Urinary bladder (tissue), 3 donors: ENCODE measurements at regions not wholly inside any gene's neighbourhood (a gene's known extent, or its start where the extent isn't known, plus 50 kb on each side); places are given as distances from the start of the nearest gene placed in this dataset.

Experiments
- DNase-seq: peaks from one replicate; pipeline ENCODE4 v3.0.0-alpha.2; 2015; ENCODE audit errors: extremely low spot score
- H3K27ac ChIP-seq: one replicate; pipeline ENCODE4 v1.5.1; 2013; ENCODE audit warnings: low read depth, mild to moderate bottlenecking, moderate library complexity
- H3K36me3 ChIP-seq: one replicate; pipeline ENCODE4 v1.6.1; 2013; ENCODE audit warnings: mild to moderate bottlenecking, moderate library complexity; ENCODE audit not compliant: insufficient read depth
- H3K4me1 ChIP-seq: one replicate; pipeline ENCODE4 v1.6.1; 2013; ENCODE audit warnings: mild to moderate bottlenecking, moderate library complexity; ENCODE audit not compliant: insufficient read depth
- H3K4me3 ChIP-seq: one replicate; pipeline ENCODE4 v1.5.1; 2013; ENCODE audit warnings: low read depth, low read length
- WGBS: extraction: QIAGEN DNeasy Blood & Tissue Kit; methylation state at CpG from one replicate; pipeline ENCODE4 v1.1.7; 2013; 5-methylcytosine and 5-hydroxymethylcytosine counted together
- donor health status: healthy with polysubstance abuse.
- donor health status: healthy.

- Histone ChIP-seq H3K27ac (no peak overlapping the region), H3K36me3 (no peaks in the 10 kb centered on the region), H3K4me3 (no peak overlapping the region), H3K4me1 (no peaks in the 10 kb centered on the region)
- WGBS, result 98% methylated on average over 1 of the region's 1 CpG
- no peak for DNase-seq
Measured at GRCh38 chr9:23554686-23555085, 271.4 kb downstream of the ELAVL2 start.

DNA sequence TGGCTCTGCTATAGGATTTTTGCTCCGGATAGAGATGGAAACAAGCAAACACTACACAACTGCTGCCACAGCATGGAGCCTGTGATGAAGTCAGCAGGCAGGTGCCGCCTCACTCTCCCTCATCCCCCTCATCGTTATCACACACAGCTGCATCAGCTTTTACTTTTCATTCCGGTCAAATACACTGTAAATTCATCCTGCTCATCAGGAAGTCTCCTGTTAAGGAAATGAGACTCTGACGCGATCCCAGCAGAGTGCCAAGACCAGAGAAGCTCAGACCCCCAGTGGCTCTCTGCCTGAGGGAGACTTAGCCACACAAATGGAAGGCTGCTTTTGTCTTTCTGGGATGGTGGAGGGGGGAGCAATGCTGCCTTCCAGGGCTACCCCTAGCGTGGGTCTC lies 270.2 kb downstream of the ELAVL2 start:
- WGBS, result 25% methylated on average over 7 of the region's 7 CpGs
- DNase-seq, result no peak
- Histone ChIP-seq H3K4me1 (no peaks in the 10 kb centered on the region), H3K36me3 (no peaks in the 10 kb centered on the region), H3K4me3 (no peak overlapping the region), H3K27ac (no peak overlapping the region)

DNA sequence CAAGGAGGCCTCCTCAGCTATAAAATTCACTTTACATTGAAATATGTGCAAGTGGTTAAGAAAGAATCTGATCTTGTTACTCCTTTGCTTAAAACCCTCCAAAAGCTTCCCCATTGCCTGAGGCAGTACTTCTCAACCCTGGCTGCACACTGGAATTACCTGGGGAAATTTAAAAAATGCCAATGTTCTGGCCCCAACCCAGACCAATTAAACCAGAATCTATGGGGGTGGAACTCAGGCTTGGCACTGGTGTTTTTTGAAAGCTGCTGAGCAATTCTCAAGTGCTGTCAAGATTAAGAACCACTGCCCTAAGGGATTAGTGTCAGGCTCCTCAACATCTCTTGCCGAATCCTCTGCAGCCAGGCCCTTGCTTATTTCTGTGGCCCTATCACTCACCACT lies 269.6 kb downstream of the ELAVL2 start:
- 52% methylated on average over 1 of the region's 1 CpG for WGBS
- no peak overlapping the region for H3K4me3 ChIP-seq
- H3K27ac ChIP-seq, result no peak overlapping the region
- no peaks in the 10 kb centered on the region for H3K36me3 ChIP-seq
- no peaks in the 10 kb centered on the region for H3K4me1 ChIP-seq
- DNase-seq, result no peak

DNA sequence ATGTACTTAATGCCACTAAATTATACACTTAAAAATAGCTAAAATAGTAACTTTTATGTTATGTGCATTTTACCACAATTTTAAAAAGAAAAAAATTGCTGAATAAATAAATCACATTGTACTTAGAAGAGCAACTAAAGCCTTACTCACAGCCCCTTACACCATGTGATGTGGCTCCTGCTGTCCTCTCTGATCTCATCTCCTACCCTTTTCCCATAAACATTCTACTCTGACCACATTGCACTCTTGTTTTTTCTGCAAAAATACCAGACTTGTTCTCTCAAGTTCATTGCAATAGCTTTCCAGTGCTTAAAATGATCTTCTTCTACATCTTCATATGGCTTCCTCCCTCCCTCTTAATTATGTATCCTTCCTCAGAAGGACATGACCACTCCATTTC lies 268.4 kb downstream of the ELAVL2 start:
- Histone ChIP-seq H3K27ac (no peak overlapping the region), H3K36me3 (no peaks in the 10 kb centered on the region), H3K4me1 (no peaks in the 10 kb centered on the region), H3K4me3 (no peak overlapping the region)
- DNase-seq, result no peak

DNA sequence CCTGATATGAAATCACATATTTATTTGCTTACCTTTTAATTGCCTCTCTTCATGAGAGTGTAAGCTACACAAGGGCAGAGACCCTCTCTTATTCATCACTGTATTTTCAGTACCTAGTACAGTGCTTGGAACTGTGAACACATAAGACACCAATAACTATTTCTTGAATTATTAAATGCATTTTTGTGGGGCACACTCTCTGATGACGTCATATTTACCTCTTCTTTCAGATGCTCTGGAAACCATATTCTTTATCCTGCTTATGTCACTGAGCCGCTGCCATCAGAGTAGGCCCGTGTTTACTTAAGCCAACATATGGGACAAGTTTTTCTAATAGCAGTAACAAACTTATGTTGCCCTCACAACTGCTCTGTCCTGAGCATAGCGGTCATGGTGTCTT lies 266.5 kb downstream of the ELAVL2 start:
- WGBS, result 91% methylated on average over 4 of the region's 4 CpGs

DNA sequence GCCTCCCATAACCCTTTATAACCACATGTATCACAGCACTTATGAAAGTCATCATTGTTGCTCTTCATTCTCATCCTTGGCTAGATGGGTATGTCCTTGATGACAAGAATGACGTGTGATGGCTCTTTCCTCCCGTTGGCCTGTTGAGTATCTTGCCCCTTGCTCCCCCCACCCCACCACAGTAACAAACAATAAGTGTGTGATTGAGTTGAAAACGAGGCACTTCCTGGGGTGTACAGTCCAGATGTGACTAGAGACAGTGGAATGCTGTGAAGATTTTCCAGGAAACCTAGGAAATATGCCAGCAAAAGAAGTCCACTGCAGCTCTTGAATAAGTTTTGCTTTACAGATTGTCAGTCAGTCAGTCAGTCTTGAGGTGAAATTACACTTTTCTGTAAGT lies 262.5 kb downstream of the ELAVL2 start:
- H3K27ac ChIP-seq, result no peak overlapping the region
- WGBS, result 47% methylated on average over 3 of the region's 3 CpGs
- no peaks in the 10 kb centered on the region for H3K4me1 ChIP-seq
- H3K4me3 ChIP-seq, result no peak overlapping the region
- DNase-seq, result no peak
- no peaks in the 10 kb centered on the region for H3K36me3 ChIP-seq

More for the DNA sequence above, 266.5 kb downstream of the ELAVL2 start:
- Histone ChIP-seq H3K4me3 (no peak overlapping the region), H3K27ac (no peak overlapping the region), H3K4me1 (no peaks in the 10 kb centered on the region), H3K36me3 (no peaks in the 10 kb centered on the region)
- no peak for DNase-seq

- 52% methylated on average over 5 of the region's 5 CpGs for WGBS
- Histone ChIP-seq H3K27ac (no peak overlapping the region), H3K4me3 (no peak overlapping the region), H3K36me3 (no peaks in the 10 kb centered on the region), H3K4me1 (no peaks in the 10 kb centered on the region)
- no peak for DNase-seq
Measured at GRCh38 chr9:23567516-23568165, 258.4 kb downstream of the ELAVL2 start.

GRCh38 chr9:23571414-23572104 lies 254.5 kb downstream of the ELAVL2 start:
- 84% methylated on average over 2 of the region's 2 CpGs for WGBS
- DNase-seq, result no peak
- no peaks in the 10 kb centered on the region for H3K4me1 ChIP-seq
- H3K4me3 ChIP-seq, result no peak overlapping the region
- no peaks in the 10 kb centered on the region for H3K36me3 ChIP-seq
- H3K27ac ChIP-seq, result no peak overlapping the region

DNA sequence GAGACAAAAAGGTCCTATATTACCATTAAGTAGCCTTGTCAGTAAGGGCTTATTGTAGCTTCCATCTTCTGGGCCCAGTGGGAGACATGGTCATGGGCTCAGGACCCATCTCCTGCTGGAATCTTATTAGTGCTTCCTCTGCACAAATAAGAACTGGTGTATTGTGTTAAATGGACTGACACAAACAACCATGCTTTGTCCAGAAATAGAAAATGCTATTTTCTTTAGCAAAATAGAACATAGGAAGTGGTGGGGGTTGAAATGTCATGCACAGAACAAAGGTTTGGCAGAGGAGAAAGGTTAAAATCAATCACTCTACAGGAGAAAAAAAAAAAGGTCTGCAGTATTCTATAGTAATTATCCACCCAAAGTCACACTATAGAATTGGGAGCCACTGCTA lies 252.2 kb downstream of the ELAVL2 start:
- DNase-seq, result no peak
- no peak overlapping the region for H3K4me3 ChIP-seq
- H3K4me1 ChIP-seq, result no peaks in the 10 kb centered on the region
- H3K27ac ChIP-seq, result no peak overlapping the region
- H3K36me3 ChIP-seq, result no peaks in the 10 kb centered on the region

- no peaks in the 10 kb centered on the region for H3K36me3 ChIP-seq
- no peak overlapping the region for H3K27ac ChIP-seq
- DNase-seq, result no peak
- WGBS, result 46% methylated on average over 1 of the region's 1 CpG
- H3K4me1 ChIP-seq, result no peaks in the 10 kb centered on the region
- H3K4me3 ChIP-seq, result no peak overlapping the region
Measured at GRCh38 chr9:23577611-23578010, 248.4 kb downstream of the ELAVL2 start.

DNA sequence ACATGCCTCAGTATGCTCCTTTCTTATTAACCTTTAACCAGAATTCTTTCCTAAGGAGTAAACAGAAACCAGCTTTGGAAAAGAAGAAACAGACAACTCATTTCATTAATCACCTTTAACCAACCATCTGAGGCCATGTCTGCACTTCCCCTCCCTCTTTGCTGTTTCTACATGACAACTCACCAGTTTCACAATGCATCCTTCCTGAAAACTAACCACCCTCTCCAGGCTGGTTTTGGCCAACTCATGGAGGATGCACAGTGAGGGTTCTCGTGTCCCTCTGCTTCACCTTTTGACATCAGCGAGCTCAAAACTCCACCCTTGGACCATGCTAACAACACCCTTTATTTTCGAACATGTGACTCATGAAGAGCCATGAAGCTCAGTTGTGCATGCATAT lies 244.1 kb downstream of the ELAVL2 start:
- no peak overlapping the region for H3K4me3 ChIP-seq
- no peaks in the 10 kb centered on the region for H3K4me1 ChIP-seq
- H3K27ac ChIP-seq, result no peak overlapping the region
- 87% methylated on average over 3 of the region's 3 CpGs for WGBS
- H3K36me3 ChIP-seq, result no peaks in the 10 kb centered on the region
- no peak for DNase-seq

DNA sequence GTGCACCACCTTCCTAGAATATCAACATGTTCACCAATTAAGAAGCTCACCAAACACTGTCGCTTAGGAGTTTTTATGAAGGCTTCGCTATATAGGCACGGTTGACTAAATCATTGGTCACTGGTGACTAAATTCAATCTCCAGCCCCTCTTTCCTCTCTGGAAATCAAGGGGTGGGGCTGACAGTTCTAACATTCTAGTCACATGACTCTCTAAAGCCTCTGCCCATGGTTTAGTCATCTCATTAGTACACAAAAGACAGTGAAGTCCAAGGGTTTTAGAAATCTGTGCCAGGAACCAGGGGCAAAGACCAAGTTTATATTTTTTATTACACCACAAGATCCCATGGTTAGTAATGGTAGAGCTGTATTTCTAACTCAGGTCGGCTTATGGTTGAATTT lies 243.2 kb downstream of the ELAVL2 start:
- no peaks in the 10 kb centered on the region for H3K36me3 ChIP-seq
- no peak for DNase-seq
- H3K4me3 ChIP-seq, result no peak overlapping the region
- no peak overlapping the region for H3K27ac ChIP-seq
- WGBS, result 94% methylated on average over 4 of the region's 4 CpGs
- no peaks in the 10 kb centered on the region for H3K4me1 ChIP-seq

- 86% methylated on average over 1 of the region's 1 CpG for WGBS
- no peak for DNase-seq
- H3K27ac ChIP-seq, result no peak overlapping the region
- no peaks in the 10 kb centered on the region for H3K4me1 ChIP-seq
- H3K4me3 ChIP-seq, result no peak overlapping the region
- peaks cover 2% of the 10 kb centered on the region for H3K36me3 ChIP-seq
Measured at GRCh38 chr9:23586906-23587305, 239.1 kb downstream of the ELAVL2 start.

- no peak overlapping the region for H3K27ac ChIP-seq
- peaks cover 2% of the 10 kb centered on the region for H3K36me3 ChIP-seq
- no peaks in the 10 kb centered on the region for H3K4me1 ChIP-seq
- 49% methylated on average over 3 of the region's 3 CpGs for WGBS
- DNase-seq, result no peak
- no peak overlapping the region for H3K4me3 ChIP-seq
Measured at GRCh38 chr9:23587433-23587832, 238.6 kb downstream of the ELAVL2 start.
